ENCODE measurements at regions not wholly inside any gene's neighbourhood (a gene's known extent, or its start where the extent isn't known, plus 50 kb on each side); places are given as distances from the start of the nearest gene placed in this dataset.

DNA sequence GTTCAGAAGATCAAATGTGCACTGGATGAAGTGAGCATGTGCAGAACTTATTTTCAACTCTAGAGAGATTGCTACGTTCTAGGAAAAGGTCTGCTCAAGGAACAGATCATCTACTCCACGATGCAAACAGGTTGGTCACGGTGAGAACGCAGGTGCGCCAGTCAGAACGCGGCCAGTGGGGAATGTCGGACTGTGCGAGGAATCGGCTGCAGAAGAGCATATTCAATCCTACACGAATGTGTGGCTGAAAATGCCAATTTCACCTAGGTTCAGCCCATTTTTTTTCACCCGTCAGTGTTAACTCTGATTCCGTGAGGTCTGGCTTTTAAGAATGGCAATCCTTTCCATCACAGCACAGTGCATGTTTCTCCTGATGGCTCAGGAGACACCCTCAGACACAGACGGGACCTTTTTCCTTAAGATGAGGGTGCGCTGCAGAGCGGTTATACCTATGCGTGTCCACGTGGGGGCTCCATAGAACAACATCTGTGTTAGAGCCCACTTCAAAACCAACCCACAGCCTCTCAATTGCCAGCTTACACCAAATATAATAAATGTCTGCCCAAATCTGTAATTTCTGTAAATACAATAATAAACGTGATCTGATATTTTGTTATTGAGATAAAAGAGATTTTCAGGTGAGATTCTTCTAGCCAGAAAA lies 250.4 kb downstream of the FOXA2 start:
- H3K4me1 ChIP-seq (ENCODE audit: insufficient read depth, low read length): no peaks in the 10 kb centered on the region
- 51% methylated on average over 18 of the region's 19 CpGs for WGBS
- no peak overlapping the region for H3K9ac ChIP-seq (ENCODE audit: low read depth, low read length)

DNA sequence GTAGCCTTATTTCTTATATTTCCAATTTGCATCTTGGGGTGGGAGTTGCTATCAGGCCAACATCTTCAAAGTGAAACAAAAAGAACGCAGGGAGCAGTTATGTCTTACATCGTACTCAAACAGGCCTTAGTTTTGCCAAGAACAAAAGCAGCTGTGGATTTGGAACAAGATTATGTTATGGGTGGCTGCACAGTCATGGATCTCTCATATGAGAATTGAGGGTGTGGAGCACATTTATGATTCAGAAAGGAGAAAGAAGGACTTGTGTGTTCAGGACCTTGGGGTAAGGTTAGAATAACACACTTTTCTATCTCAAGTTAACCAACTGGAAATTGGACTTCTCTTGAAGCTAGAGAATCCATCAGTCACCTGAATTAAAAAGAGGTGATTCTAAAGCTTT lies 259.9 kb downstream of the FOXA2 start:
- H3K4me3 ChIP-seq (ENCODE audit: low read length): no peak overlapping the region
- H3K27me3 ChIP-seq (ENCODE audit: insufficient read depth, low read length): peaks cover 9% of the 10 kb centered on the region
- H3K9ac ChIP-seq (ENCODE audit: low read depth, low read length): no peak overlapping the region
- H3K9me3 ChIP-seq (ENCODE audit: insufficient read depth, low read depth, low read length): no peaks in the 10 kb centered on the region
- WGBS: 98% methylated on average over 2 of the region's 2 CpGs
- no peaks in the 10 kb centered on the region for H3K4me1 ChIP-seq (ENCODE audit: insufficient read depth, low read length)
- H3K36me3 ChIP-seq (ENCODE audit: insufficient read depth, low read length): no peaks in the 10 kb centered on the region
- no peak overlapping the region for H3K27ac ChIP-seq (ENCODE audit: low read depth, low read length)

More for the DNA sequence above, 250.4 kb downstream of the FOXA2 start:
- Histone ChIP-seq H3K9me3 (ENCODE audit: insufficient read depth, low read depth, low read length) (no peaks in the 10 kb centered on the region), H3K36me3 (ENCODE audit: insufficient read depth, low read length) (no peaks in the 10 kb centered on the region), H3K27ac (ENCODE audit: low read depth, low read length) (no peak overlapping the region), H3K4me3 (ENCODE audit: low read length) (no peak overlapping the region), H3K27me3 (ENCODE audit: insufficient read depth, low read length) (peaks cover 25% of the 10 kb centered on the region)

DNA sequence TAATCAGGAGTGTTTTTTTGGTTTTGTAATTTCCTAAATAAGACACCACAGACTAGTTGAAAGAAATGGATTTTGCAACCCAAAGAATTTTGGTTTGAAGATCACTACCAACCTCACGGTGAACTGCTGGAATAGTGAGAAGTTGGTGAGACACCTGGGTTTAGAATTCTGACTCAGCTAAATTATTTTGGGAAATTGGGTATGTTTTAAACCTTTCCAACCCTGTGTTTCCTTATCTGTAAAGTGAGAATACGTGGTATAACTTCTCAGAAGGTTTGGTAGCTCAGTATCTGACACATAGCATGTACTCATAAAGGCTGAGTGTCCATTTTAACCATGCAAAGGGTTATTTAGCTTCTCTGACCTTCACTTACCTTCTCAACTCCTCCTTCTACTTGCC lies 261.9 kb downstream of the FOXA2 start:
- Histone ChIP-seq H3K4me3 (ENCODE audit: low read length) (no peak overlapping the region), H3K27me3 (ENCODE audit: insufficient read depth, low read length) (peaks cover 9% of the 10 kb centered on the region), H3K4me1 (ENCODE audit: insufficient read depth, low read length) (no peaks in the 10 kb centered on the region), H3K9me3 (ENCODE audit: insufficient read depth, low read depth, low read length) (no peaks in the 10 kb centered on the region), H3K36me3 (ENCODE audit: insufficient read depth, low read length) (no peaks in the 10 kb centered on the region), H3K9ac (ENCODE audit: low read depth, low read length) (no peak overlapping the region), H3K27ac (ENCODE audit: low read depth, low read length) (no peak overlapping the region)
- WGBS: 46% methylated on average over 2 of the region's 2 CpGs

DNA sequence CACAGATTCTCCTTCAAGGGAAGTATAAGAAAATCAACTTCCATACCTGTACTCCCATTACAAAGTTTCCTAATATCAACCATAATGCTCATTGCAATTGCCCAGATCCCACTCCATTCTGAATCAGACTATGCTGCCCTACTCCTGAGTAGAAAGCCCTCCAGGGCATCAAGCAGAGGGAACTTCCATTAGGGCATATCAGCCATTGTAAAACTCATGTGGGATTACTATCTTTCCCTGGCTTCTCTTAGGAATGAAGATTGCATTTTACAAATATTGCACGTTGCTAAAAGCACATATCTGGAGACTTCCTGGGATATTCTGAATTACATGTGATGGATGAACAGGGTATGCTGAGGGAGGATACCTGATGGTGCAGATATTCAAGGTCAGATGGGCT lies 263.2 kb downstream of the FOXA2 start:
- no peaks in the 10 kb centered on the region for H3K4me1 ChIP-seq (ENCODE audit: insufficient read depth, low read length)
- no peak overlapping the region for H3K4me3 ChIP-seq (ENCODE audit: low read length)
- H3K27ac ChIP-seq (ENCODE audit: low read depth, low read length): no peak overlapping the region
- no peaks in the 10 kb centered on the region for H3K9me3 ChIP-seq (ENCODE audit: insufficient read depth, low read depth, low read length)
- peaks cover 9% of the 10 kb centered on the region for H3K27me3 ChIP-seq (ENCODE audit: insufficient read depth, low read length)
- WGBS: 97% methylated on average over 1 of the region's 1 CpG
- no peaks in the 10 kb centered on the region for H3K36me3 ChIP-seq (ENCODE audit: insufficient read depth, low read length)
- no peak overlapping the region for H3K9ac ChIP-seq (ENCODE audit: low read depth, low read length)

DNA sequence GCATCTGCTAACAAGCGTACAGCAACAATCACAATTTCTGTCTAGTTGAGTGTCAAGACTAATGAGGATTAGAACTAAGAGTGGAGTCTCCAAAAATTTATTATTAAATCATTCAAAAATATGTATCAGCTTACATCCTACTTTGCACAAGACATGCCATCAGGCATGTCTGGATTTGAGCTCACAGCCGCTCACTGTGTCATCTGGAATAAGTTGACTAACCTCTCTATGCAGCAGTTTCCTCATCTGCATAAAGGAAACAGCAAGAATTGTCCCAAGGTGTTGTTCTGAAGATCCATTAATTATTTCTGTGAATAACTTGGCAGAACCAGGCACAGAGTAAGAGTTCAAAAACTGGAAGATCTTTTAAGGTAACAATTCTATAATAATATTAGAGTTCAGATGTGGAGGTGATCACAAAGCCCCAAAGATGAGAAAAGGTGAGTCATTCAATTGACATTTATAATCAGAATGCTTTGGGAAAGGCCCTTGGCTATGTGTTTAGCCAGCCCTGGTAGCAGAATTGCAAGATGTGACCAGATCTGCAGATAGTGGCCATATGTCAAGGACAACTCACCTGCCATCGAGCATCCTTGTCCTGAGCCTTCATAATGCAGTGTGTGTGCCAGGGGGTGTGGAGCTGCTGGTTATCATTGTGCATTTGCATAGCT lies 264.0 kb downstream of the FOXA2 start:
- no peak overlapping the region for H3K9ac ChIP-seq (ENCODE audit: low read depth, low read length)
- peaks cover 9% of the 10 kb centered on the region for H3K27me3 ChIP-seq (ENCODE audit: insufficient read depth, low read length)
- no peaks in the 10 kb centered on the region for H3K4me1 ChIP-seq (ENCODE audit: insufficient read depth, low read length)
- 93% methylated on average over 3 of the region's 3 CpGs for WGBS
- H3K4me3 ChIP-seq (ENCODE audit: low read length): no peak overlapping the region
- H3K27ac ChIP-seq (ENCODE audit: low read depth, low read length): no peak overlapping the region
- no peaks in the 10 kb centered on the region for H3K9me3 ChIP-seq (ENCODE audit: insufficient read depth, low read depth, low read length)
- no peaks in the 10 kb centered on the region for H3K36me3 ChIP-seq (ENCODE audit: insufficient read depth, low read length)

DNA sequence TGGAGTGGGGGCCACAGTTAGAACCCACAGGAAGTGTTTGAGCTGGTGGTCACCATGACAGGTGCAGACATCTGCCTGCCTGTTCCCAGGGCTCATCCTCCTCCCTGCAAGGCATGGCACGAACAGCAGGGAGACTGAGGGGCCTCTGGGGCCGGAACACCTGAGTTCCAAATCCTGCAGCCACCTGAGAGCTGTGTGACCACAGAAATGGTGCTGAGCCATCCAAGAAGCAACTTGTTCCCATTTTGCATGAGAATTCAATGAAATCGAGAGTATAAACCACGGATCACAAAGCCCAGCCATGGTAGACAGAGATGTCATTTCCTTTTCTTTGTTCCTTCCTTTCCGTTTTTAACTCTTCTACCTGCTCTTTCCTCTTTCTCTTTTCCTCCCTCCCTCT lies 268.6 kb downstream of the FOXA2 start:
- H3K4me3 ChIP-seq (ENCODE audit: low read length): no peak overlapping the region
- H3K36me3 ChIP-seq (ENCODE audit: insufficient read depth, low read length): no peaks in the 10 kb centered on the region
- peaks cover 4% of the 10 kb centered on the region; the same call in 1 of the 2 replicates for H3K4me1 ChIP-seq (ENCODE audit: insufficient read depth, low read length)
- no peak overlapping the region for H3K27ac ChIP-seq (ENCODE audit: low read depth, low read length)
- H3K27me3 ChIP-seq (ENCODE audit: insufficient read depth, low read length): no peaks in the 10 kb centered on the region
- H3K9ac ChIP-seq (ENCODE audit: low read depth, low read length): no peak overlapping the region
- 80% methylated on average over 5 of the region's 5 CpGs for WGBS
- H3K9me3 ChIP-seq (ENCODE audit: insufficient read depth, low read depth, low read length): no peaks in the 10 kb centered on the region

DNA sequence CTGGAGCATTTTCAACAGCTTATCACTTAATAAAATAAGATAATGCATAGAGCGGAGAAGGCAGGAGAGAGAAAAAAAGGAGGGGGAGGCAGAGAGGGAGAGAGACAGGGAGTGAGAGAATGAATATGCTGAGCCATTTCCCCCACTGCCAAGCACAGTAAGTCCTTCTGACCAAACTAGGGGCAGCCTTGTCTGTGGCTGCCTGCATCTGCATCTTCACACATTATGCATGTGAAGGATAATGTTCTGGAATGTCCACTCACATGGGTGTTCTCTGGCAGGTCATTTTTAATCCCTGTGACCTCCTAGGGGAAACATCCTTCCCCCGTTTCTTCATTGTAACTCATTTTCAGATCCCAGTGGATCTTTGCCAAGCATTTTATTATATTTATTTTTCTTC lies 269.3 kb downstream of the FOXA2 start:
- H3K4me1 ChIP-seq (ENCODE audit: insufficient read depth, low read length): peaks cover 4% of the 10 kb centered on the region; the same call in 1 of the 2 replicates
- no peak overlapping the region for H3K27ac ChIP-seq (ENCODE audit: low read depth, low read length)
- 97% methylated on average over 2 of the region's 2 CpGs for WGBS
- no peaks in the 10 kb centered on the region for H3K36me3 ChIP-seq (ENCODE audit: insufficient read depth, low read length)
- H3K9ac ChIP-seq (ENCODE audit: low read depth, low read length): no peak overlapping the region
- H3K27me3 ChIP-seq (ENCODE audit: insufficient read depth, low read length): no peaks in the 10 kb centered on the region
- no peak overlapping the region for H3K4me3 ChIP-seq (ENCODE audit: low read length)
- no peaks in the 10 kb centered on the region for H3K9me3 ChIP-seq (ENCODE audit: insufficient read depth, low read depth, low read length)

DNA sequence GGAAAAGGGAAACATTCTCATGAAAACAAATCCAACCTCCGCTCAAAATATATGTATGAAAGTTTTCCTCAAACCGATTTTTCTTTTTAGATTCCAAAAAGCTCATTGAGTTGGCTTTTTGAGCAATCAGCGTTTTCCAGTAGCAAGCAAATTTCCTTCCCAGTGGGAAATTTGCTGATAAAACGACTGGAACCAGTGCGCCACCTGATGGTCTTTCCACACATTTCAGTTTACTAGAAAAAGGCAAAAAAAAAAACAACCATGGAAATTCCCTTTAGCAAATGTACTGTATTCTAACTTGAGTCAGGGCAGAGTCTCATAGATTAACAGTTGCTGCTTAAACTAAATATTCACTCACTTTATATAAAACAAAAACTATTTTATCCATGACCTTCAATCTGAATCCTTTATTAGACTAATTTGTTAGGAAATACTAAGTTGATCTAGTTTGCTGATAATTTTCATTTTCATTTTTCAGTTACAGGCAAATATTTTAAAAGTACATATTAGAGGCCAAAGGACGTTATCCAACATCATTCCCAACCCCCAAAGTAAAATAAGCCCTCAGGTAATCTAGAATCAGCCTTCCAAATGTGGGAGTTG lies 271.5 kb downstream of the FOXA2 start:
- Histone ChIP-seq H3K4me3 (ENCODE audit: low read length) (no peak overlapping the region), H3K27me3 (ENCODE audit: insufficient read depth, low read length) (no peaks in the 10 kb centered on the region), H3K9ac (ENCODE audit: low read depth, low read length) (no peak overlapping the region), H3K4me1 (ENCODE audit: insufficient read depth, low read length) (peaks cover 4% of the 10 kb centered on the region; the same call in 1 of the 2 replicates), H3K27ac (ENCODE audit: low read depth, low read length) (no peak overlapping the region), H3K9me3 (ENCODE audit: insufficient read depth, low read depth, low read length) (no peaks in the 10 kb centered on the region), H3K36me3 (ENCODE audit: insufficient read depth, low read length) (no peaks in the 10 kb centered on the region)
- WGBS: 7% methylated on average over 6 of the region's 6 CpGs

DNA sequence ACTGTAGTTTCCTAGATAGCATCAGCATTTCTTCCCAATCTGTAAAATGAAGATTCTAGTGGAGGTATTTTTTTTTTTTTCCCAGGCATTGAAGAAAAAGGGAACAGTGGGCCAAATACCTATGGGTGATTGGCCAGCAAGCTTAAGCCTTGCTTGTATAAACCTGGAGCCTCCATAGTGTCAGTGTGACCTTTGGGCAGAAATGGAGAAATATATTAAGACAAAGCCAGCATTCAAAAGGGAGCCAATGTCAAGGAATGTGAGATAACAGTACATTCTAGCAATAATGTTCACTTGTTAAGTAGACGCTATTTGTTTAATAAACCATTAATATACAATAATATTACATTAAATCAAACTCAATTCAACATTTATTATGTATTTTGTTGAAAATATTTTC lies 275.4 kb downstream of the FOXA2 start:
- no peaks in the 10 kb centered on the region for H3K9me3 ChIP-seq (ENCODE audit: insufficient read depth, low read depth, low read length)
- H3K27me3 ChIP-seq (ENCODE audit: insufficient read depth, low read length): peaks cover 5% of the 10 kb centered on the region; the same call in 1 of the 2 replicates
- H3K27ac ChIP-seq (ENCODE audit: low read depth, low read length): no peak overlapping the region
- H3K36me3 ChIP-seq (ENCODE audit: insufficient read depth, low read length): no peaks in the 10 kb centered on the region
- peaks cover 4% of the 10 kb centered on the region; the same call in 1 of the 2 replicates for H3K4me1 ChIP-seq (ENCODE audit: insufficient read depth, low read length)
- H3K4me3 ChIP-seq (ENCODE audit: low read length): no peak overlapping the region
- H3K9ac ChIP-seq (ENCODE audit: low read depth, low read length): no peak overlapping the region
- WGBS: no CpG with 5 or more reads among the region's 1 CpG

DNA sequence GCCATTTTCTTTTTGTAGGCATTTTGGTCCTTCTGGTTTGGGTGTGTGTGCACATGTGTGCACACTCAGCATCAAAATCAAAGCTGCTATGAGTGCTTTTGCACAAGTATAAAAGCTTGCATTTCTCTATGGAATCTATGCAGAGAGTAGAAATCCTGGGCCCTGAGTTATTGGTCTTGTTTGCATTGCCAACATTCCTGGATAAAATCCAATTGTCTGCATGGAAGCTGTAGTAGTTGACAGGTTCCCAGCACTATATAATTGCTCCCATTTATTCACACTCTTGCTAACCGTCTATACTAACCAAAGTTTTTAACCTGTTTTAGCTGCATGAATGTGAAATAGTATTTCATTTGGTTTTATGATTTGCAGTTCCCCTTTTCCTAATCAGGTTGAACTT lies 277.0 kb downstream of the FOXA2 start:
- no CpG with 5 or more reads among the region's 1 CpG for WGBS
- Histone ChIP-seq H3K9ac (ENCODE audit: low read depth, low read length) (no peak overlapping the region), H3K27ac (ENCODE audit: low read depth, low read length) (no peak overlapping the region), H3K4me1 (ENCODE audit: insufficient read depth, low read length) (peaks cover under 1% of the 10 kb centered on the region; the same call in 1 of the 2 replicates), H3K27me3 (ENCODE audit: insufficient read depth, low read length) (peaks cover 11% of the 10 kb centered on the region; the same call in 1 of the 2 replicates), H3K36me3 (ENCODE audit: insufficient read depth, low read length) (no peaks in the 10 kb centered on the region), H3K9me3 (ENCODE audit: insufficient read depth, low read depth, low read length) (no peaks in the 10 kb centered on the region), H3K4me3 (ENCODE audit: low read length) (no peak overlapping the region)

DNA sequence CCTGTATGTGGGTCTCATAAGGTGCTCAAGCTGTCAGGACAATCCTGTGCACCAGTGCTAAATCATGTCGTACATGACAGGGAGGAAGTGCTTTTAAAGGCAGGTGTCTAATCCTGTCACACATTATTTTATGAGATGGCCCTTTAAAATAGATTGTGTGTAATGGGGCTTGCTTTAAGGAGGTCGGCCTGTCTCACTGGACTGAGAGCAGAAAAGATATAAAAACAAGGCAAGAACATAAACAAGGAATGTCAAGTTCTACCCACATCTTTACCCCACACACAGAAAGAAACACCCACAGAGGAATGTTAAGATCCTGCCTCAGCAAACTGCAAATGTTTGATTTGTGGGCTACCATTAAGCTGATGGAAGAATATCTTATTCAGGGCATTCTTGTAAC lies 279.0 kb downstream of the FOXA2 start:
- Histone ChIP-seq H3K27ac (ENCODE audit: low read depth, low read length) (no peak overlapping the region), H3K36me3 (ENCODE audit: insufficient read depth, low read length) (no peaks in the 10 kb centered on the region), H3K4me1 (ENCODE audit: insufficient read depth, low read length) (no peaks in the 10 kb centered on the region), H3K4me3 (ENCODE audit: low read length) (no peak overlapping the region), H3K9me3 (ENCODE audit: insufficient read depth, low read depth, low read length) (no peaks in the 10 kb centered on the region), H3K27me3 (ENCODE audit: insufficient read depth, low read length) (peaks cover 12% of the 10 kb centered on the region; the same call in 1 of the 2 replicates), H3K9ac (ENCODE audit: low read depth, low read length) (no peak overlapping the region)
- WGBS: 90% methylated on average over 1 of the region's 2 CpGs

Measured in HUES64 (cell line).